ENCODE measurements at regions not wholly inside any gene's neighbourhood (a gene's known extent, or its start where the extent isn't known, plus 50 kb on each side); places are given as distances from the start of the nearest gene placed in this dataset.

GRCh38 chr2:30048636-30049175, 98.1 kb upstream of the YPEL5 start:
- DNase-seq, result no peak

- DNase-seq, result no peak
Measured at GRCh38 chr2:30055548-30055947, 91.3 kb upstream of the YPEL5 start.

- DNase-seq, result no peak
Measured at GRCh38 chr2:30060562-30060961, 86.2 kb upstream of the YPEL5 start.

- DNase-seq, result no peak
Measured at GRCh38 chr2:30068067-30068466, 78.7 kb upstream of the YPEL5 start.

GRCh38 chr2:30072250-30072842, 74.5 kb upstream of the YPEL5 start:
- DNase-seq, result peak; percentile 29

- no peak for DNase-seq
Measured at GRCh38 chr2:30073523-30073922, 73.3 kb upstream of the YPEL5 start.

GRCh38 chr2:30074023-30074422, 72.8 kb upstream of the YPEL5 start:
- no peak for DNase-seq

- no peak for DNase-seq
Measured at GRCh38 chr2:30078521-30078920, 68.3 kb upstream of the YPEL5 start.

GRCh38 chr2:30084915-30085314, 61.9 kb upstream of the YPEL5 start:
- no peak for DNase-seq

GRCh38 chr2:30089171-30089570, 57.6 kb upstream of the YPEL5 start:
- no peak for DNase-seq

- no peak for DNase-seq
Measured at GRCh38 chr2:30095402-30095801, 51.4 kb upstream of the YPEL5 start.

- no peak for DNase-seq
Measured at GRCh38 chr2:30096451-30096850, 50.4 kb upstream of the YPEL5 start.

Measured in SHP77 treated with DMSO at 0.1 percent for 48 hours (cell line).